AG10803 (cell line): ENCODE measurements at regions not wholly inside any gene's neighbourhood (a gene's known extent, or its start where the extent isn't known, plus 50 kb on each side); places are given as distances from the start of the nearest gene placed in this dataset.

Source experiments
- DNase-seq: peaks from one replicate; pipeline ENCODE4 v3.0.0; 2010; ENCODE audit warnings: low read depth
- H3K4me3 ChIP-seq: 2 replicates; pipeline ENCODE4 v1.5.1; 2011; ENCODE audit warnings: mild to moderate bottlenecking, low read length, control low read depth
- CTCF ChIP-seq: conservative IDR thresholded peaks from 2 replicates; pipeline ENCODE4 v1.5.1; 2011; ENCODE audit warnings: mild to moderate bottlenecking, low read length, control low read depth, inconsistent platforms

- no peak for TF ChIP-seq CTCF
- no peak overlapping the region for H3K4me3 ChIP-seq
- no peak for DNase-seq
These were observed 182.7 kb upstream of the SCN7A start for GRCh38 chr2:166676716-166677115.

- no peak for DNase-seq
These were observed 181.5 kb upstream of the SCN7A start for GRCh38 chr2:166675553-166675952.

GRCh38 chr2:166673986-166674385, 179.9 kb upstream of the SCN7A start:
- no peak for DNase-seq
- TF ChIP-seq CTCF = no peak
- no peak overlapping the region for H3K4me3 ChIP-seq

More at GRCh38 chr2:166675553-166675952, 181.5 kb upstream of the SCN7A start:
- no peak overlapping the region for H3K4me3 ChIP-seq
- TF ChIP-seq CTCF = no peak

GRCh38 chr2:166671801-166672200, 177.8 kb upstream of the SCN7A start:
- H3K4me3 ChIP-seq = no peak overlapping the region
- DNase-seq = no peak
- TF ChIP-seq CTCF = no peak

GRCh38 chr2:166671235-166671634, 177.2 kb upstream of the SCN7A start:
- DNase-seq = no peak
- no peak for TF ChIP-seq CTCF
- H3K4me3 ChIP-seq = no peak overlapping the region

- no peak for DNase-seq
- no peak overlapping the region for H3K4me3 ChIP-seq
- no peak for TF ChIP-seq CTCF
These were observed 172.2 kb upstream of the SCN7A start for GRCh38 chr2:166665991-166666940.

GRCh38 chr2:166661824-166662223, 167.8 kb upstream of the SCN7A start:
- H3K4me3 ChIP-seq = no peak overlapping the region
- no peak for TF ChIP-seq CTCF
- DNase-seq = no peak
